Tibial artery (tissue), 4 donors: ENCODE measurements at regions not wholly inside any gene's neighbourhood (a gene's known extent, or its start where the extent isn't known, plus 50 kb on each side); places are given as distances from the start of the nearest gene placed in this dataset.

Source experiments
- DNase-seq, 2 donors: peaks; one replicate each; pipeline ENCODE4 v3.0.0-alpha.2; 2019
- H3K27ac ChIP-seq, 2 donors: fragments of 200-600 bp; sonication (generic) in 1 of 2; 1 replicate in 1 of 2; 2 replicates in 1 of 2; pipeline ENCODE4 v1.5.1; 2018 to 2019; ENCODE audit warnings: mild to moderate bottlenecking in 1 of 2
- H3K27me3 ChIP-seq, 2 donors: fragments of 200-600 bp; sonication (generic) in 1 of 2; one replicate each; pipeline versions ENCODE4 v1.5.1 to v1.6.0; 2016 to 2019
- H3K36me3 ChIP-seq, 3 donors: fragments of 200-600 bp; sonication (generic) in 2 of 3; one replicate each; pipeline ENCODE4 v1.5.1; 2016 to 2019; ENCODE audit warnings: mild to moderate bottlenecking in 2 of 3
- H3K4me1 ChIP-seq, 4 donors: fragments of 200-600 bp; sonication (generic) in 2 of 4; 1 replicate in 3 of 4; 2 replicates in 1 of 4; pipeline ENCODE4 v1.5.1; 2016 to 2019
- H3K4me3 ChIP-seq, 2 donors: fragments of 200-600 bp; sonication (generic) in 1 of 2; 1 replicate in 1 of 2; 2 replicates in 1 of 2; pipeline ENCODE4 v1.5.1; 2018 to 2019; ENCODE audit warnings: mild to moderate bottlenecking in 2 of 2
- H3K9me3 ChIP-seq, 3 donors: fragments of 200-600 bp; sonication (generic) in 1 of 3; one replicate each; pipeline ENCODE4 v1.5.1; 2016 to 2019
- intact Hi-C: fragments of 100-400 bp; cut with DNase I; formaldehyde crosslinking; loops from one replicate; pipeline ENCODE4 v1.15.0; 2023; ENCODE audit warnings: low total_unique reads
- TF ChIP-seq, protein P1 (sequence below), 2 experiments: fragments of 200-600 bp in 1 of 2; fragments of 450-650 bp in 1 of 2; IDR thresholded peaks; one replicate each; pipeline ENCODE4 v1.5.1; 2017 to 2019; ENCODE audit warnings: antibody characterized with exemption in 2 of 2, mild to moderate bottlenecking in 1 of 2, moderate library complexity in 1 of 2

DNA sequence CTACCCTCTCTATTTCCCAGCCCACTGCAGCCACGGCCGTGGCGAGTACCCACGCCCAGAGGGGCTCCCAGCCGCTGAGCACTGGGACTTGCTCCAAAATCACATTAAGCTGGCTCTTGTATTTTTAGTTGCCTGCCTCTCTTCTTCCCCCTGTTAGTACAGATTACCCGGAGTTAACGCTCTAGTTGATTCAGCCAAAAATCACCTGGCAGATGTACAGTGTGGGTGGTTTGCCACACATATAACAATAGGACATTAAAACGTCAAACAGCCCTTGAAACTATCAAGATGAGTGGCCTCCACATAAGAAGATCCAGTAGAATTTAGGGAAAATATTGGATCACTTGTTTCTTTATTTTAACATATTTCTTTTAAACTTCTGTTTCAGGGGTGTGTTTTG is 268.8 kb upstream of the PRDM1 start:
- no peaks in the 10 kb centered on the region for H3K27me3 ChIP-seq
- intact Hi-C loops, result no loop called here
- H3K4me1 ChIP-seq, result no peaks in the 10 kb centered on the region
- TF ChIP-seq, protein P1, sequence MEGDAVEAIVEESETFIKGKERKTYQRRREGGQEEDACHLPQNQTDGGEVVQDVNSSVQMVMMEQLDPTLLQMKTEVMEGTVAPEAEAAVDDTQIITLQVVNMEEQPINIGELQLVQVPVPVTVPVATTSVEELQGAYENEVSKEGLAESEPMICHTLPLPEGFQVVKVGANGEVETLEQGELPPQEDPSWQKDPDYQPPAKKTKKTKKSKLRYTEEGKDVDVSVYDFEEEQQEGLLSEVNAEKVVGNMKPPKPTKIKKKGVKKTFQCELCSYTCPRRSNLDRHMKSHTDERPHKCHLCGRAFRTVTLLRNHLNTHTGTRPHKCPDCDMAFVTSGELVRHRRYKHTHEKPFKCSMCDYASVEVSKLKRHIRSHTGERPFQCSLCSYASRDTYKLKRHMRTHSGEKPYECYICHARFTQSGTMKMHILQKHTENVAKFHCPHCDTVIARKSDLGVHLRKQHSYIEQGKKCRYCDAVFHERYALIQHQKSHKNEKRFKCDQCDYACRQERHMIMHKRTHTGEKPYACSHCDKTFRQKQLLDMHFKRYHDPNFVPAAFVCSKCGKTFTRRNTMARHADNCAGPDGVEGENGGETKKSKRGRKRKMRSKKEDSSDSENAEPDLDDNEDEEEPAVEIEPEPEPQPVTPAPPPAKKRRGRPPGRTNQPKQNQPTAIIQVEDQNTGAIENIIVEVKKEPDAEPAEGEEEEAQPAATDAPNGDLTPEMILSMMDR (IDR thresholded peaks at IDR 0.05), result no peak
- H3K4me3 ChIP-seq, result no peak overlapping the region
- no peak overlapping the region for H3K27ac ChIP-seq
- H3K36me3 ChIP-seq, result no peaks in the 10 kb centered on the region
- no peak for DNase-seq
- H3K9me3 ChIP-seq, result no peaks in the 10 kb centered on the region

DNA sequence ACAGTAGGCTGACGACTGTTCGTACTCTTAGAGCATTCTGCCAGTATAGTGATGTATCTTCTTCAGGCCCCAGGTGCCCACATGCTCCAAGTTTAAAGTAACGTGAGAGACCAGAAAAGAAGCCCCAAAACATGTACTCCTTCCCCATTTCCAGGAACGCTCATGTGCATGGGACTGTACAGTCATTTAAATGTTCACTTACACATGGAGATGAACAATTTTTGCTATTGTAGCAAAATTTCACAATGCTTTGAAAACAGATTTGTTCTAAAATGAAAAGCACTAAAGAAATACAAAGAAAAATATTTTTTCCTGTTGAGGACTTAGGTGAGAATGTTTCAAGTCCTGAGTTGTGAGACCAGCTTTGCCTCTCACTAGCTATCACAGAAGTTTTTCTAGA is 269.3 kb upstream of the PRDM1 start:
- H3K36me3 ChIP-seq, result no peaks in the 10 kb centered on the region
- intact Hi-C loops, result no loop called here
- no peaks in the 10 kb centered on the region for H3K4me1 ChIP-seq
- no peaks in the 10 kb centered on the region for H3K9me3 ChIP-seq
- H3K27me3 ChIP-seq, result peaks cover 0 to 3% of the 10 kb centered on the region in 2 donors
- H3K4me3 ChIP-seq, result no peak overlapping the region
- no peak overlapping the region for H3K27ac ChIP-seq
- no peak for DNase-seq
- TF ChIP-seq, protein P1 (IDR thresholded peaks at IDR 0.05), result no peak

DNA sequence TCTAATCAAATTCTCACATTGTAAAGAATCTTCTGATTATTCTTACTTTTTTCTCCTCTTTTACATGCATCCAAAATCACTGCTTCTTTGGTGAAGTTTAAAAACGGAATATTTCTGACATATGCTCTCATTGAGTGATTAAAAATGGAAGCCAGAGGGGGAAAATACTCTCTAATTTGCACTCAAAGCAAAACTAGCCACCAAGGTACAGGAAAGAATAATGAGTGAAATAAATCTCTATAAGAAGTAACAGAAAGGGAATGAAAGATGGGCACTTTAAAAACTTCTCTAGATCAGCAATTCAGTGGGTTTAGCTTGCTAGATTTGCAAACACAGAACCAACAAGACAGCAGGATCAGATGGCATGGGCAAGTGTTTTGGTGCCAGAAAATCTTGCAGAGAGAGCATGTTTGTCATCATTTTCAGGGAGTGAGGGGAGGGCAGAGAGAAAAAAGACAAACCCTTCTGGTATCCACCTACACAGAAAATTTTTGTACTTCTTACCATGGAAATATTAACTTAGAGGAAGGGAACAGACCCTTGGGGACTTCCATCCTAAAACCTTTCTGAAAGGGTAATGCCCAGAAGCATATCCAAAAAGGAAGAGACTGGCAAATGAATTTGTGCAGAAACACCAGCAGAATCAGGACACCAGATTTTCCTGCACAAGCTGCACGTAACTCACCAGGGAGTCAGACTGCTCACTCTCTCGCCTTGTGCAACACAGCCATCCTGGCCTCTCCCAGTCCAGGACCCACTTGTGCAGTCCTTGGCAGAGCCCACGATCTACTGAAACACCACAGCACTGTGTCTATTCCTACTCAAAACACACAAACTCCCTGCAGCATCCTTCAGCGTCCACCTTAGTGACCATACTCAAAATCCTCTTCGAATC is 270.2 kb upstream of the PRDM1 start:
- no peak for DNase-seq
- no peaks in the 10 kb centered on the region for H3K4me1 ChIP-seq
- H3K36me3 ChIP-seq, result no peaks in the 10 kb centered on the region
- intact Hi-C loops, result no loop called here
- no peak overlapping the region for H3K4me3 ChIP-seq
- H3K27me3 ChIP-seq, result peaks cover 0 to 5% of the 10 kb centered on the region in 2 donors
- TF ChIP-seq, protein P1 (IDR thresholded peaks at IDR 0.05), result no peak
- no peaks in the 10 kb centered on the region for H3K9me3 ChIP-seq
- H3K27ac ChIP-seq, result no peak overlapping the region

DNA sequence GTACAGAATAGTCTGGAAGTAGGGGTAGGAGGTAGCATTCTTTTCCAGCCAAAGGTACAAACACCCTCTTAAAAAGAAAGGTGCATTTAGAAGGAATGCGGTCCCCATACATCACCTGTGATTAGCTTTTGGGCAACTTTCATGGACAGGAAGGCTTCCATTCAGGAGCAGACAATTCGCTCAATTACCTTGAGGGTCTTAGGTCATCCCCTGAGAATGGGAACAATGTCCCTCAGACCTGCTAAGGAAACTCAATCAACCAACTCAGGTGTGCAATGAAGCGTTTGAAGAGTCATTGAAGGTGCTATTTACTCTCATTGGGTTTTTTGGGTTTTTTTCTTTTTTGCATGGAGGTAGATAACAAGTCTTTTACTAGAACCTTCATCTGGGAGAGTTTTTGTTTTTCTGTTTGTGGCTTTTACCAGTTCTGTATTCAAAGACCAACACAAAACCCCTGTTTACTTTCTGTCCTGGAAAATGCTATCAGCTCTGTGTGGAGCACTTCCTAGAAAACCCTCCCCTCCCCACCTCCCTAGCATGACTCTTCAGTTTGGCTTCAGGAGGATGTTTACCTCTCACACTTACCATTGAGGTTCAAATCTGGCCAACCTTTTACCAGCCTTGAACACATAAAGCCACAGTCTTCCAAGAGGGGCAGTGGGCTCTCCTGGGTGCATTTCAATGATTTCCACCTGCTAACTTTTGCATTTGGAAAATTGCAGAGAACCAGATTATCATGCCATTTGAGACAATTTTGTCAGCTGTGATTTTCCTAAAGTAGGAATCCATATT is 271.2 kb upstream of the PRDM1 start:
- H3K9me3 ChIP-seq, result no peaks in the 10 kb centered on the region
- TF ChIP-seq, protein P1 (IDR thresholded peaks at IDR 0.05), result no peak
- DNase-seq, result no peak
- peaks cover 0 to 5% of the 10 kb centered on the region in 2 donors for H3K27me3 ChIP-seq
- intact Hi-C loops, result no loop called here
- no peak overlapping the region for H3K27ac ChIP-seq
- H3K4me1 ChIP-seq, result no peaks in the 10 kb centered on the region
- H3K4me3 ChIP-seq, result no peak overlapping the region
- H3K36me3 ChIP-seq, result no peaks in the 10 kb centered on the region

DNA sequence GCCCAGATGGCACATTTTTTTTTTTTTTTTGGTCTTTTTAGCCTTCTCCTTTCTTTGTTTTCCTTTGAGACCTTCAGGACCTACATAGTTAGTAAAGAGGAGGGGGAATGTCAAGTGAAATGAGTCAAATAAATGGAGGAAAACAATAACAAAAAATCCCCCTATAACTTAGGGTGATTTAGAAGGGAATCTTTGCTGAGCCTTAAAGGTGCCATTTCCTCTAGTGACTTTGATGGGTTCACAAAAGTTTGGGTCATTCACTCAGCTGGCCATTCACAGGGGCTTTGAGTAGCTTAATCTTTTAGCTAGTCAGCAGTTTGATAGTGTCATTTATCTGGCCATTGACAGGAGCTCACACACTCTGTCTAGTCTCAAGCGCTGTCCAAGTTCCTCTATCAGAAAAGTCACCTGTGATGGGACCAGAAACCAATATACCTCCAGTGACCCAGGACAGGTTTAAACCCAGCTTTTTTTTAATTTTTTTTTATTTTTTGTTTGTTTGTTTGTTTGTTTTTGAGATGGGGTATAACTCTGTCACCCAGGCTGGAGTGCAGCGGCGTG is 275.1 kb upstream of the PRDM1 start:
- intact Hi-C loops, result no loop called here
- H3K27me3 ChIP-seq, result peaks cover 0 to 5% of the 10 kb centered on the region in 2 donors

More for the DNA sequence above, 275.1 kb upstream of the PRDM1 start:
- no peak overlapping the region for H3K27ac ChIP-seq
- DNase-seq, result no peak
- TF ChIP-seq, protein P1 (IDR thresholded peaks at IDR 0.05), result no peak
- H3K36me3 ChIP-seq, result no peaks in the 10 kb centered on the region
- no peak overlapping the region for H3K4me3 ChIP-seq
- no peaks in the 10 kb centered on the region for H3K4me1 ChIP-seq
- H3K9me3 ChIP-seq, result no peaks in the 10 kb centered on the region
